NAMALWA (cell line): ENCODE measurements at regions not wholly inside any gene's neighbourhood (a gene's known extent, or its start where the extent isn't known, plus 50 kb on each side); places are given as distances from the start of the nearest gene placed in this dataset.

Source experiments
- DNase-seq: peaks from one replicate; pipeline ENCODE4 v3.0.0-alpha.2; 2015; ENCODE audit warnings: low spot score

DNA sequence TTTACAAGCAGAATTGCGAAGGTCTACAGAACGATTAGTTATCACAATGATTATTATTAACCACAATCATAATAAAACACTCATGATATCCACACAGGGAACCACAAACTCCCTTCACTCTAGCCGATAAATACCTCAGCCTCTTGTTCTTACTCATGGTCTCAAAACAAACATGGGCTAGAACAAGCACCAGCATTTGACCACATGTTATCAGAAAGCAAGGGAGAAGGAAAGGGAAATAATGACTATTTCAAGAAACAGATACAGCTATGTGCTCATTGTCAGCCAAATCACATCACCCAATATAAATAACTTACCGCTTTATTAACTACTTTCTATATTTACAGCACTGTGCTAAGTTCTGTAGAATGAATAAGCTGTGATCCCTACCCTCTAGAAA is 663.2 kb upstream of the HTR2C start:
- no peak for DNase-seq

DNA sequence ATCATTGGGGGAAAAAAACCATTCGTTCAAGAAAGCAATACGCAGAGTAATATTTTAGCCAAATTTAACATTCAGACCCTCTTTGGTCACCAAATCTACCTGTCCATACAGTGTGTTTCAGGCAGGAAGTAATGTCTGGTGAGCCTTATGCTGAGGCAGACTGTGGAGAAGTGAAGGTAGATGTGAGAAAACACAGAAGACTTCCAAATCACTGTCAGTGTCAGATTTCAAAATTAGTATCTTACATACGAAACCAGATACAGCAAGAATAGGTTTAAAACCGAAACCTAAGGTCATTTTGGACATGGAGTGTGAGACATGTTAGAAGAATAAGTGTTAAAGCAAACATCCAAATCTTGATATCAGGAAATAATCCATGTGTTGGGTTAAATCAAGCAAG is 664.5 kb upstream of the HTR2C start:
- no peak for DNase-seq

DNA sequence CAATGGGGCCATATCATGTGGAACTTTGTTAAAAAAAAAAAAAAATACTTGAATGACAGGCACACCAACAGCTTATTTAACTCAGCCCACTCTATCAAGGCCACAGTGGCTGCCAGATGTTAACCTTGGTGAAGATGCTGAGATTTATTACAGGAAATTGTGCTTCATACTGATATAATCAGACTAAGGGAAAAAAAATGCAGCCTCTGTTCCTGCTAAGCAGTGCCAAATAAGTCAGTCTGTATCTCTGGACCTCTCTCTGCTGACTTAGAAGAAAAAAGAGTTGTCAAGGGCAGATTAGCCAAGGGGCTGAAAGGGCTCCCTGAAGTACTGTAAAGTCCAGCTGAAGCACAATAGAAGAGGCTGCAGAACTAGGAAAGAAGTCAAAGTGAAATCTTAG is 677.7 kb upstream of the HTR2C start:
- DNase-seq = no peak

DNA sequence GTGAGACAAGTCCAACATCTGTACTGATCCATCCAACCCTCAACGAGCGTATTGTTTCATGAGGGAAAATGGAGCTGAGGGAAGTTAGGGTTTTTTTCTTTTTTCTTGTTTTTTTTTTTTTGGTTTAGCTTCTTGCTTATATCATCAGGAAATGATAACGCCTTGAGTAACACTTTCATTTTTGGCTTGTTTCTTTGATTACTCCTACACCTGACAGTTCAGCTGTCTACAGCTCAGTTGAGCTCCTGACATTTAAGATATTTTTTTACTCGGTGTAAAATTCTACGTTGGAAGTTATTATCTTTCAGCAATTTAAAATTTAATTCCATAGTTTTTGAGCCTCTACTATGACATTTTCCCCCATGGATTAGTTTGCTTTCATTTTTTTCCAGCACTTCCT is 691.0 kb upstream of the HTR2C start:
- no peak for DNase-seq

DNA sequence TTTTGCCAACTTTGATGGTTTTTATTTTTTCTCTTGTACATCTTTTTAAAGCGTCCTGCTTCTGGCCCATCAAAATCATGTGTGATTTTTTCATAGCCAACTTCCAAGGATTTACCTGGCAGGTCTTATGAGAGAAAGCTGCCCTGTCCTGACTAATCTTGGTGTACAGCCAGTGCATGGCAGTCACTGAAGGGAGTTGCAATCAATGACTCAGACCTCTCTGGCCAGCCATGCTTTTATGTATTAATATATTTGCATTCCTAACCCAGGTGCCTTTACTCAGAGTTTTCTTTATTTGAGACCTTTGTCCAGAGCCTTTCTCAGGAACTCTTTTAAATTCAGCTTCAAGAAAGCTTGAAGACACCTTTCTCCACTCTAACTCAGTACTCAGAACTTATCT is 691.5 kb upstream of the HTR2C start:
- DNase-seq = no peak

DNA sequence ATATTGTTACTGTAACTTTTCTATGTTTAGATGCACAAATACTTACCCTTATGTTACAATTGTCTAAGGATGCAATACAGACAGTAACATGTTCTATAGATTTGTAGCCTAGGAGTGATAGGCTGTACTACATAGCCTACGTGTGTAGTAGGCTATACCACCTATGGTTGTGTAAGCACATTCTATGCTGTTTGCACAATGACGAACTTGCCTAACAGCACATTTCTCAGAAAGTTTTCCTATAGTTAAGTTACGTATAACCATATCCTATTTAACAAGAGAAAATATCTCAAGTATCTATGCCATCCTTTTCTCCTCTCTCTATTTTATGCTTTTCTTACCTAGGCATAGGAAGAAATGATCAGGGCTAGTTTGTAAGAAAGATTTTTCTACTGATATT is 710.8 kb upstream of the HTR2C start:
- DNase-seq = no peak

DNA sequence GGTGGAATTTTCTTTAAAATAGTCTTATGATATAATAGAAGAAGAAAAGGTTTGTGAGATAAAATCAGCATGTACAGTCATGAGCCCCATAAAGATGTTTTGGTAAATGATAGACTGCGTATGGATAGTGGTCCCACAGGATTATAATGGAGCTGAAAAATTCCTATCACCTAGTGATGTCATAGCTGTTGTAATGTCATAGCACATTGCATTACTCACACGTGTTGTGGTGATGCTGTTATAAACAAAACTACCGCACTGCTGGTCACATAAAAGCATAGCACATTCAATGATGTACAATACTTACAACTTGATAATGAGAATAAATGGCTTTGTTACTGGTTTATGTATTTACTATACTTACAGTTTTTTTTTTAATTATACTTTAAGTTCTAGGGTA is 715.2 kb upstream of the HTR2C start:
- DNase-seq = no peak

DNA sequence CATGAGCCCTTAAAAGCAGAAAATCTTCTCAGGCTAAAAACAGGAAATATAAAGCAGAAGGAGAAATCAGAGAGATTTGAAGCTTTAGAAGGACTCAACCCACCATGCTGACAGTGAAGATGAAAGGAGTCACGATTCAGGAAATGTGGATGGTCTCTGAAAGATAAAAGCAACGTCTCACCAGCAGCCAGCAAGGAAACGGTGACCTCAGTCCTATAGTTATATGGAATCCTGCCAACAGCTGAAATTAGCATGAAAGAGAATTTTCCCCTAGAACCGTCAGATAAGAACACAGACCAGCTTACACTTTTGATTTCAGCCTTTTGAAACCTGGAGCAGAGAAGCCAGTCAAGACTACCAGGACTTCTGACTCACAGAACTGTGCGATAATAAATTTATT is 715.7 kb upstream of the HTR2C start:
- no peak for DNase-seq

DNA sequence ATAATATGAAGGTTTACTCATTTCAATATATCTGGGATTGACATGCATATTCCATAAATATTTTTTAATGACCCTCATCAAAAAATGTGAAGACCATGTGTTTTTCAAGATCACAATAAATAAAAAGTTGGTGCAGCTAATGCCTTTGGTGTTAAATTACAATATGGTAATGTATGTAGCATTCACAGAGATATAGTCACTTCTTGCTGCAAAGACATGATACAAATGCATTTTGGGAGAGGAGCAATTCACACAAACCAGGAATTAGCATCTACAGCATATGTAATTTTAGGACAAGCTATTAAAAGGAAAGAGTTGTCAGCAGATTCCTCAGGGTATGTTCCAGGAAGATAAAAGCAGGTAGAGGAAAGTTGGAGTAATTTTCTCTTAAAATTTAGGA is 734.5 kb upstream of the HTR2C start:
- DNase-seq = no peak

DNA sequence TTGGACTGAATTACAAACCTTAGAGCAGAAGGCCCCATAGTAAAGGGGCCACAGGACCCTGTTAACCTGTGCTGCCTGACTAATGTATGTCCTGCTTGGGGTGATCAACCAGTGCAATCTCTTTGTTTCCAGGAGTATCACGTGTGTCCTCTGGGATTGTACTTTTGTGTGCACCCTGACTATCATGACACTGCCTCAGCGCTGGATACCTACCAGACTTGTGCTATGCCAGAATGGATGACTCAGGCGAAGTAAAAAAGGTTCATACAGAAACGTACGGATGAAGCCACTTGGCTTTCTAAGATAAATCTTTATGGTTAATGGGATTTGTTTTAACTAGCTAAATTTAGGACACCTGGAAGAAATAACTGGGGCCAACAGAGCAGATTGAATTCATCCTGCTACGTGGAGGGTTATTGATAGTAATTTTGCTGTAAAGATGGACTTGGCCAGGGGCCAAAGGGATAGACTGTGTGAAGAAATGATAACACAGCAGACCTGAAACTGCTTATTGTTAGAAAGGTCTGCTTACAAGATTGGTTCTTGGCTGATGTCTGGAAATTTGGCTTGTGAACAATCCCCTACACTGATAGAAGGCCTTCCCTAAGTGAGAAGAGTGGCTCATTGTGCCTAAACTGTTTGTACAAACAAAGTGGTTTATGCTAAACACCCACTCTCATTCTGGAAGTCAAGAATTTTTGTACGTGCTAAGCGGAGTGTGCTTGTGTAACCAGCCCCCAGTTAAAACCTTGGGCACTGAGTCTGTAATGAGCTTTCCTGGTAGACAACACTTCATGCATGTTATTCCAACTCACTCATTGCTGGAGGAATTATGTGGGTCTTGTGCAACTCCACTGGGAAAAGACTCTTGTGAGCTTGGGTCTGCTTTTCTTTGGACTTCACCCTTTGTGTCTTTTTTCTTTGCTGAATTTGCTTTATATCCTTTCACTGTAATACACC is 750.5 kb upstream of the HTR2C start:
- no peak for DNase-seq

DNA sequence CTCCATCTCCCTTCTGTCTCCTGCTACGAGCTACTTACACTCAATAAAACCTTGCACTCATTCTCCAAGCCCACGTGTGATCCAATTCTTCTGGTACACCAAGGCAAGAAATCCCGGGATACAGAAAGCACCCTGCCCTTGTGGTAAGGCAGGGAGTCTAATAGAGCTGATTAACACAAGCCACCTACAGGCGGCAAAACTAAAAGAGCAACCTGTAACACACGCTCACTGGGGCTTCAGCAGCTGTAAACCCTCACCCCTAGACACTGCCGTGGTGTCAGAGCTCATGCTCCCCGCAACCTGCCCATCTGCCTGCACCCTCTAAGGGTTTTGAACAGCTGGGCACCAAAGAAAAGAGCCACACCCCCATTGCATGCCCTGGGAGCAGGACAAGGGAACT is 755.4 kb upstream of the HTR2C start:
- no peak for DNase-seq

DNA sequence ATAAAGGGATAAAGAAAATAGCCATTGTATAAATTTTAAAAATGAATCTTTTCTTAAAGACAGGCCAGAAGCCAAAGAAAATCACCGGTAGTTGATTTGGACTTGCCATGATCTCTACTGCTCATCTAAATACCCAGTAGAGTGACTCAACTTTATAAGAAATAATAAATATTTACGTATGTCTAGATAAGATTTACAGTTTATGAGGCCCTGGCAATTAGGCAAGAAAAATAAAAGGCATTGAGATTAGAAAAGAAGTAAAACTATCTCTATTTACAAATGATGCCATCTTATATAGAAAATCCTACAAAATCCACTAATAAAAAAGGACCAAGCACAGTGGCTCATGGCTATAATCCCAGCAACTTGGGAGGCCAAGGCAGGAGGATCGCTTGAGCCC is 765.5 kb upstream of the HTR2C start:
- no peak for DNase-seq

DNA sequence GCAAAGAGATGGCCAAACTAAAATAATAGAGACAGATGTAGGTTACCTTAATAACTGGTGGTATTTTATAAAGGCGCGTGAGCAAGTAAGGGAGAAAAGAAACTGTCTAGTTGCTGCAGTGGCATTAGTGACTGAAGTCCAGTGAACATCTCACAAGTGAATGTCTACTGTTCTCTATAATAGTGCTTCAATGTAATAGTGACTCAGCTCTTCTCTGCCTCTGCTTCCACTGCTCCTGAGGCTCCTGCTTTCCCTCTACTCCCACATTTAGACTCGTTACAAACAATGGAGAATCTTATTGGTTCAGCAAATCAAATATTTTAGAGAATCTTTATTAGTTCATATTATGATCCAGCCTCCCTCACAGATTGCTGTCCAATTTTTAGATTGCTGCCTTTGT is 779.1 kb upstream of the HTR2C start:
- DNase-seq = no peak

DNA sequence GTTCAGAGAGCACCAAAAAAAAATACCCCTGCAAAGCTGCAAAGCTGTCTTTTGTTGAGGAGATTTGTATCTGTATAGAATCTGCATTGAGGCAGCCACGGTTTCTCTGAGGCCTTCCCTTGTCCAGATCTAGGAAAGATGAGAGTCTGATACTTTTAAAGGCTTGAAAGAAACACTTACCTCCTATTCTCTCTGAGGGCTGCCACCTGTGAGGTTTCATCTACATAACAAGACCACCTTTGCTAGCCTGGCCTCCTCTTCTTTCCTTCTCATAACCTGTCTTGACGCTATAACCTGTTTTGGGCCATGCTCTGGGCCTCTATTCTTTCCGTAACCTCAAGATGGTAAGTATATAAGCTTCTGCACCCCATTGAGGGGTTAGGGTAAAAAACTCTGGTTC is 779.6 kb upstream of the HTR2C start:
- DNase-seq = no peak

DNA sequence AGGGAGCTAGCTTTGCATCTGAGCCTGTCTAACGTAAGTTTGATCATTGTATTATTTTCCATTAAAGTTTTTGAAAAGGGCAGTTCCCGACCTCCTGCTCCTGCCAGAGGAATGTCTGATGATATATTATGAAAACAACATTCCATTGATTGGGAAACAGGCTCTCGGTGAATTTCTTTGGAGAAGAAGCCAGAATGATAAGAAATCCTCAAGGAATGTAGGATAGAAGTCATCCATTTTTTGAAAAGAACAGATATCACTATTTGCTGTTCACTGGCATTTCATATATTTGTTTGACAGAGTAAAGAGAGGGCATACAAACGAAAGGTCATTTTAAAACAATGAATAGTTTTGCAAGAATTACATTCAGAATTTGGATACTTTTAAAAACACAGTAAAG is 781.0 kb upstream of the HTR2C start:
- no peak for DNase-seq

DNA sequence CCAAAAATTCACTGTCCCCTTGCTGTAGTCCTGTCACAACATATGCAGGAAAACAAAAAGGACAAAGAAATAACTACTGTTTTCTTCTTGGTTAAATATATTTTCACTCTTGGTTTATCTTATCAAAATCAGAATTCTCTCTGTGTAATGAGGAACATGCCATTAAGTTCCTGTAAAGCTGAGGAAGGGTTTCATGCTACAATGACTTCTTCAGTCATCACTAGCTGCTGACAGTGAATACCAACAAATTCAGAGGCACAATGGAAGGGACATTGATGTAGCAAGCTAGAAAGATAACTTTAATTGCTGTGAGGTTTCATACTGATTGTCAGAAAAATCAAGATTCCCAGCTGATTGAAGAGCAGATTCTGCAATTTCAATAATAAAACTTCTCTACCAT is 782.9 kb upstream of the HTR2C start:
- DNase-seq = no peak

DNA sequence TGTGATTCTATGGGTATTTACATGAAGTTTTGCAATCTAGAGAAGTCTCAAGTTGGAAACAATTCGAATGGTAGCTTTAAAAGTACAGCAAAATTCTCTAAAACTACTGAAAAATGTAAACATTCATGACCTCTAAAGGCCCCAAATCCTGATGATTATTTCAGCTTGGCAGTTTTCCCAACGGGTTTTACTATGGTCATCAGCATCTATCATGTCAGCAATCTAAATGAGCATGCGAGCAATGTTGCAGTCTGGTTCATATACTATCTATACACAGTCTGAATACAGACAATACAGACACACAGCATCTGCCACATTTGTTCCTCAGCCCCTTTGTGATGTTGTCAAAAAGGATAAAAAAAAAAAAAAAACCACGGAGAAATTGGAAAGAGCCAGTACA is 790.3 kb upstream of the HTR2C start:
- no peak for DNase-seq

DNA sequence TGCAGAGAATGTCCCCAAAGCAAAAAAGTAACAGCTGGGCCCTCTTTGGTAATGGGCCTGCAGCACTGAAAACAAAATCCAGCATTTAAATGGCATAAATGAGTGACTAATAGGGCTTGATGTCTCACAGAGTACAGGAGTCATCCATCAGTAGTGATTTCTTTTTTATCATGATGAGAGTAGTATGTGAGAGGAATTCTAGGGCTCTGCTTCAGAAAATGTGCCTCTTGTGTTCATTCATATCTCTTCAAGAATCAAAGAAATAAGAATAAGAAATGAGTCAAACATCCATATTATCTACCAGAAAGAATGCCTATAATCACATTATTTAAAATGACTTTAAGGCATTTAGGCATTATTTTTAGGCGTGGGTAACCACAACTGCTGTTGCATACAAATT is 792.9 kb upstream of the HTR2C start:
- no peak for DNase-seq

DNA sequence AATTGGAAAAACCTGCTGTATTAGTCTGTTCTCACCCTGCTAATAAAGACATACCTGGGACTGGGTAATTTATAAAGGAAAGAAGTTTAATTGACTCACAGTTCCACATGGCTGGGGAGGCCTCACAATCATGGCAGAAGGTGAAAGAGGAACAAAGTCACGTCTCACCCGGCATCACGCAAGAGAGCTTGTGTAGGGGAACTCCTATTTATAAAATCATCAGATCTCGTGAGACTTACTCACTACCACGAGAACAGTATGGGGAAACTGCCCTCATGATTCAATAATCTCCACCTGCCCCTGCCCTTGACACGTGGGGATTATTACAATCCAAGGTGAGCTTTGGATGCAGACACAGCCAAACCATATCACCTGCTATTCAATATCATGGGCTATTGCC is 799.1 kb upstream of the HTR2C start:
- peak; percentile 69 for DNase-seq

DNA sequence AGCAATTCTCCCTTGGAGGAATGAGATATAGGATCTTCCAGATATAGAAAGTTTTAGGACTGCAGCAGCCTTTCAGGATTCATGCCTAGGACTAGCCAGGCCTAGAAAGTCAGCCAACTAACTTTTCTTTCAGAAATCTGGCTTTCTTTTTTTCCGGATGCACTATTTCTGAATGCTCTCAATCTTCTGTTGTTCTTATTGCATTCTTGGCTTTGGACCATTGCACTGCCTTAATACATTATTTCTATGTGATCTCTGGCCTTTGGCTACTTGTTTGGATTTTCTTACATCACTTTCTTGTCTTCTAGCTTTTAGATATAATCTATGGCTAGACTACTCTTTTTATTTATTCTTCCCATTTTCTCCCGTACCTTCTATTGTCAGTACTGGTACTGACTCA is 813.1 kb upstream of the HTR2C start:
- DNase-seq = no peak

DNA sequence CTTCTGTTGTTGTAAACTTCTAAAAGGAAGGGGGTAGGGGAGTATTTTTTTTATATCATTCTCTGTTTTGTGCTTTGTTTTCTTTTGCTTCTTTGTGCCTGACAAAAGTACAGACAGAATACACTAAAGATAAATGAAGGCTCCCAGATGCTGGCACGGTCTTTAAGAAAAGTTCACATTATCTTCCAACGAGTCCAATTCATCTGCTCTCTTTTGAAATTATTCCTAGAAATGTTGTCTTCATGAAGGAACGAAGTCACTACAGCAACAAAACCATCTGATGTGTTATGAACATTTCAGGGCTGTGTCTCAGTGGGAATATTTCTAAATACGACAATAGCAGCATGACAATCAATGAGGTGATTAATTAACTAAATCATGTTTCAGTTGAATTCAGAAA is 813.8 kb upstream of the HTR2C start:
- DNase-seq = no peak

DNA sequence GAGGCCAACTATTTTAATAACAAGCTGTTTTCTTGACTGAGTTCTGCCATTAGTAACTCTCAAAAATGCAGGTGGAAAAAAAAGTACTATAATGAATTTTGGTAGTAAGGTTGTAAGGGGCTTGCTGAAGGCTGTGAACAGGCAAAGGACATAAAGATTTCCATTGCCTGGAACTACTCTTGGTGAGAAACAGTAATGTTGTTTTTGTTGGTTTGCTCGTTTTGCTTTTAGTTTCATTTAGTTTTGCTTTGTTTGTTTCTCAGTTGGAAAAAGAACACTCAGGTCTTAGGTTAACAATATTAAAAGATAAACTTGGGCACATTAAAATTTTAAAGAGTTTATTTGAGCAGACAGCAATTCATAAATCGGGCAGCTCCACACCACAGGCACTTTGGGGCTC is 824.5 kb upstream of the HTR2C start:
- DNase-seq = no peak

DNA sequence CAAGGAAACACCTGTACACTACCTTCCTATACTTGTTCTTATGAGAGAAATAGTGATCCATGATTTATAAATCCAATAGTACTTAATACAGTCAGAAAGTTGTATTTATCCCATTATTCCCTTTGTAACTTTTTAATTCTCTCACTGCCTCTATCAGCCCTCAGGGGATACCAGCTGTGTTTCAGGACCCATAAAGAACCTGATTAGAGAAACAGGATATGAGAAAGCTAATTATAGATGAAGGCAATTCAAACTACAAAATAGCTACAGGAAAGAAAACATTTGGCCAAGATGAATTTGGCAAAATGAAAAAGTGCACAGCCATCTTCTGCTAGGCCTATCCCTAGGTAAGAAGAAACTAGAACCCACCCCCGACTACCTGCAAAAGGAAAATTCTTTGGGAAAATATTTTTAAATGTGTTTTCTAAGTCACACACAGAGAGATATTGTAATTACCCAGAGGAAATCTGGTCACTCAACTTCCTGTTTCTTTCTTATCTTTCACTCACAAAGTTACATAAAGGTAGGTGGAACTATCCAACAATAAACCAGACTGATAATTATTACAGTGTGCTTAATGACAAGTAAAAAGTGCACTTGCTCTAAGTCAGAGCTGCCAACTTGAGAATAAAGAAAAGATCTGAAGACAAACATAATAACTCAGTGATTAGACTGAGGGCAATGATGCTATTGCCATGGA is 836.5 kb upstream of the HTR2C start:
- peak; percentile 23 for DNase-seq

DNA sequence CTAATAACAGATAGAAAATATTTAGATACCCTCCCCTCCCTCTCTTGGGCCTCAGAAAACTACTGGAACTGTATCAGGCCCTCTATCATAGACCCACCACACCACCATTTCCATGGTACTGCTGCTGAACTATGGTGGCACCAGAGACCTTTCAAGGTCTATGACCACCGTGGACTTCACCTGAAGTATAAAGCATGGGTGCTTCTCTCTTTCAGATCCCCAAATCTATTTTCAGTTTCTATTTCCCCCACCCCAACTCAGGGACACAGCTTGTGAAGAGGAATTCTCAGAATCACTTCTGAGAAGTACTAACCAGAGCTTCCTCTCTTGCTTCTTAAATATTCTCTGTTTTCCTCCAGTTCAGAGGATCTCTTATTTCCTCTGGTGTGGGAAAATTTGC is 840.8 kb upstream of the HTR2C start:
- peak; percentile 2 for DNase-seq
